Activated CD4-positive, alpha-beta T cell treated with anti-CD3 and anti-CD28 coated beads for 48 hours (primary cell): ENCODE measurements at regions not wholly inside any gene's neighbourhood (a gene's known extent, or its start where the extent isn't known, plus 50 kb on each side); places are given as distances from the start of the nearest gene placed in this dataset.
"Not testable (repeated sequence)": the region's sequence is repeated elsewhere in the genome, so short reads cannot be mapped to it uniquely, and the experiment has no call there.

Experiments
- DNase-seq: peaks from one replicate; pipeline ENCODE4 v3.0.0-alpha.2; 2020

GRCh38 chr5:102617191-102618187, 118.7 kb upstream of the SLCO6A1 start:
- no peak for DNase-seq

GRCh38 chr5:102622262-102622661, 123.5 kb upstream of the SLCO6A1 start:
- DNase-seq = no peak

- no peak for DNase-seq
These were observed 124.7 kb upstream of the SLCO6A1 start for GRCh38 chr5:102623329-102624065.

GRCh38 chr5:102624405-102624804, 125.6 kb upstream of the SLCO6A1 start:
- no peak for DNase-seq

DNA sequence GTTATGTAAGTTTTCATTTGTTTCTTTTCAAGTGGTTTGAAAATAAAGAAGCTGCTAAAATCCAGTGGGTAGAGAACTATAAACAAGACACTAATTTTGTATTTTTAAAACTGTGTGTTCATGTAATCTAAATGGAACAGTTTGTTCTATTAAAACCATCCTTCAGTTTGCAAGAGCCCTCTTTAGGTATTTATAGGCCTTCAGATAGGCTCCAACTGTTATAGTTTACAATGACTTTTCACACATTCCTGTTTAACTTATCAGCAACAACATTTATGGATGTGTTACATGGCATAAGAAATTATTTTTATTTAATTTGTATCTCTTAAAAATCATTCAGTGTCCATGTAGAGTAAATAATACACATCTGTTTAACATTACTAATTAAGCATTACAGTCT, 126.7 kb upstream of the SLCO6A1 start:
- no peak for DNase-seq

DNA sequence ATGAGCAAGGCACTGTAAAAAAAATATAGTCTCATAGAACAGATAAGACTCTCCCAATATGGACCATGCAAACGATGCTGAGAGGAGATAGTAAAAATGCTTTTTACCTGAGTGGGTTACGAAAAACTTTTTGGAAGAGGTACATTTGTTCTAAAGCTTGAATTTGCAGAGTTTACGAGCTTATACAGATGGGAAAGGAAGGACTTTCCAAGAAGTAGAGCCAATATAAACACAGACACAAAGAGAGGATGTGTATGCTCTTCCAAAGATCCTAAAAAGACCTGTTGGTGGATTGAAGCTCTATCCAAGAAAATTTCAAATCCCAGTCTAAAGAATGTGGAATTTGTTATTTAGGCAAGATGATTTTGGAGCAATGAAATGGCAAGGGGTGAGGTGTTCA, 127.1 kb upstream of the SLCO6A1 start:
- DNase-seq = no peak

- DNase-seq = no peak
These were observed 127.8 kb upstream of the PAM start for GRCh38 chr5:102627315-102627714.

DNA sequence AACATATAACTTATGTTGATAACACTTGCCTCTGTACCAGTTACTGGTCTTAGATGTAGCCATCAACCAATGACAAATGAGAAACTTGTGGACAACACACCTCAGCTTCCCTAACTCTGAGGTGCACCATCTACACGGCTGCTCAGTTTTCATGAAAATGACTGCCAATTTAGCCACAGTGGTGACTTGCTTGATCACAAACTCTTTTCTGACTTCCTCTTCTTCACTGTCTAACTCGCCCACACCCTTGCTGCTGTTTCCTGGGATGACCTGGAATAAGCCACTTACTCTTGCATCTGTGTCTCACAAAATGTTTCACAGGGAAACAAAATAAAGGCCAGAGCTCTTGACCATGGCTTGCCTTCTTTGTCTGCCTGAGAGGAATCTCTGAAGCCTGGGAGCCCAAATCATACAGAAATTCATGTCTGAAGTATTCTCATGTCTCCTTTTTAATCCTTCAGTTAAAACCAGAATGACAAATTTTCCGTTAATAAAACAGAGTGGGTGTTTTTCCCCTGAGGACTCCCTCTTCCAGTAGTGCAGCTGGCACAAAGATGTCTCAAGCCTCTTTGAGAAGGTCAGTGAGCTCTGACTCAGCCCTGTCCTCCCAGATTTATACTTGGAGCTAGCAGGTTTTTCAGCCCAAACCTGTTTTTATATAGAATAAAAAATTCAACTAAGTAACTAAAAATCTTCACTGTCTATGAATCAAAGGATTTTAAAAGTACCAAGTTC, 126.5 kb upstream of the PAM start:
- DNase-seq = no peak

DNA sequence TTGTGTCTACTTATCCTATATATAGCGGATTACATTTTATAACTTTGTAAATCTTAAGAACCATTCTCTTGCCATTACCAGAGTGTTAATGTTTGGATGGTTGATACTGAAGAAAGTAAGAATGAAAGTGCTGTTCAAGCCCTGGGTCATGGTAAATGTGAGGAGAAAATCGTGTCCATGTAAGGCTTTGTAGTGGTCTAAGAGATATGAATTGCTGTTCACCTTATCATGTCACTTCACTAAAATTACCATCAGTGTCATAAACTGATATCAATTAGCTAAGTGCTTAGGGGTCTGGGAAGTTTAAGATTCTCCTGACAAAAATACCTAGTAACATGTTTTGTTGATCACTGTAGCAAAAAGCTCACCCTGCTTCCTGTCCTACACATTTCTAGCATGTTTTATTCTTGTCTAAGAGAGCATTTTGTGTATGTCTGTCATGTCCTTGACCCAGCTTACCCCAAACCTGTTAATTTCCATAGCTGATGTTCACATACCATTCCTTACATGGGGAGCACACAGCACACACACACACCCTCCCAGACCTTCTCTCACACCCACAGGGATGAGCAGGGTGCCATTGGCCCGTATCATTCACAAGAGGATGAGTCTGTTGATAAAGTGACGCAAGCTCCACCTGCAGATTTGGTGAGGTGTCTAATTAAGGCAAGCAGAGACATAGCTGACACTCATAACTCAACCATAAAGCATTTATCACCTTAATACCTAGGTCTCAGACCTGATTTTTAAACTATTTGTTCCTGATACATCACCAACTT, 125.1 kb upstream of the PAM start:
- DNase-seq = no peak

DNA sequence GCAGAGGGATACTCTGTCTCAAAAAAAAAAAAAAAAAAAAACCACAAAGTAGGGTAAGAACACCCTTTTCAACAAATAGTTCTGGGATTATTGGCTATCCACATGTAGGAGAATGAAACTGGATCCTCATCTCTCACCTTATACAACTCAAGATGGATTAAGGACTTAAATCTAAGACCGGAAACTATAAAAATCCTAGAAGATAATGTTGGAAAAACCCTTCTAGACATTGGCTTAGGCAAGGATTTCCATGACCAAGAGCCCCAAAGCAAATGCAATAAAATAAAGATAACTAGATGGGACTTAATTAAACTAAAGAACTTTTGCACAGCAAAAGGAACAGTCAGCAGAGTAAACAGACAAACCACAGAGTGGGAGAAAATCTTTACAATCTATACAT, 119.7 kb upstream of the PAM start:
- not testable (repeated sequence) for DNase-seq

DNA sequence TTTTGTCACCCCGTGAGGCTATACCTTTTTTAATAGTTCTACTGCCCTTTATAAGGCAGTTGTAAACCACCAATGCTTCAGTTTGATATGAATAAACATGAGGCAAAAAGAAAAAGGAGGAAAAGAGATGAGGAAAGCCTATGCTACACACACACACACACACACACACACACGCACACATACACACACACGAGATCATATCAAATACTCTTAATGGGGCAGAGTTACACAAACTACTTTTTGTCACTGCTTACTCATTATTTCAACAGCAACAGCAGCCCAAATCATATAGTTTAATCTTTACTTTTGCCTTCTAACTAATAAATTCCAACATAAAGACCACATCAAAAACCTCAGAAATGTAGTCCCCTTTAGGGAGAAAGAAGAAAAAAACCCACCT, 116.8 kb upstream of the PAM start:
- DNase-seq = no peak

DNA sequence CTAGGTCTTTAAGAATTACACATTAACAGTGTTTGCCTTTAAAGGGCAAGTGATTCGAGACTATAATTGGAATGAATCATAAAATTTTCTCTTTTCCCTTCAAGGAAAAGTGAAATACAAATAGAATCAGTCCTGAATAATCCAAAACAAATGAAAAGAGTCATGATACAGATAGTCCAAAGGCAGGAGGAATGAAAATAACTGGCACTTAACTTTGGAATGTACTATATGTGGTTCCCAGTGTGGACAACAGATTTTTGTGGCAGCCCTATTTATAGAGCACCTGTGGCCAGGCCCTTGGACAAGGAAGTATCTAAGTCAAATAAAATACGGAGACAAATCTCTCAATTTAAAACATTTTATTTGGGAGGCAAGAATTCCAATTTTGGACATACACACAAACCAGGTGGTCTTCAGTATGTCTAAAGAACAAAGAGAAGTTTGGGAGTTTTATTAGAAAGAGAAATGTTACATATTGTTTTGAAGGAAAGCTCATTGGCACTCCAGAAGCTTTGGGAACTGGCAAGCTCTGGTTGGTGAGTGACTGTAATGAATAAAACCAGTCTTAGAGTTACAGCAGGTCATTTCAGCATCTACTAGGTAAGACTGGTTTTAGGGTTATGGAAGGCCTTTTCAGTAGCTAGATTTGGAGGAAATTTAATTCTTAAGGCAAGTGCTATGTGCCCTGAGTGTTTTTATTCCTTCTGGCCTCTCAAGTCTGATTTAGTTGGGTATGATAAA, 116.0 kb upstream of the PAM start:
- no peak for DNase-seq

- DNase-seq = no peak
These were observed 105.4 kb upstream of the PAM start for GRCh38 chr5:102649731-102650130.

GRCh38 chr5:102651466-102651865, 103.6 kb upstream of the PAM start:
- no peak for DNase-seq

- DNase-seq = no peak
These were observed 100.4 kb upstream of the PAM start for GRCh38 chr5:102654559-102655349.

DNA sequence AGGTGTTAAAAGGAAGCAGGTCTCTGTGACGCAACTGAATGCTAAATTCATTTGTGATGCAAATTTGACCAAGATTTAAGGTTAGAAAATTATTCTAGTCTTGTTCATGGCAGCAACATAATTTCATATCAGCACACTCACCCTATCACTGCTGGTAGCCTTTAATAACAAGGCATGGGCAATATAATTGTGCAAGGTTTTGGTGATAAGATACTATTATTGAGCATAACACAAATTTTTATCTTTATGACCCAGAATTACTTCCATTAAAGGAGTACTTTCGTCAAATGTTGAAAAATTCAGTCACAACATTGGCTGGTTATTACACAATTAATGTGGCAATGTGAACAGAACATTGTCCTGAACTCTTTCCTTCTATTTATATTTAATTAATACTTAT, 96.0 kb upstream of the PAM start:
- no peak for DNase-seq

DNA sequence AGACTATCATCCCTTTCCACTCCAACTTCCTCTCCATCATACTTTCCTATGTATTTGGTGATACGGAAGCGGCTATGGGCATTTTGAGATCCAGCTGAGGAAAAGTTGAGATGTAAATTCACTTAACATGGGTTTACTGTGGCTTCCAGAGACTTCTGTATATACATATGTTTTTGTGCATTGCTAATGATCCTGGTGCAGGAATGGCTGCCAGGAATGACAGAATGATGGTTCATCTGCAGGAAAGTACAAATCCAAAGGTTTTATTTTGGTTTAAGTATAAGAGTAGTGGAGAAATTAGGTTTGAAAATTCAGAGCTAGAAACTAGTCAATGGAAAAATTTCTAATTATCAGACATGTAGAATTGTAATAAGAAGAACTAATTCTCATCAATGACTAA, 95.0 kb upstream of the PAM start:
- DNase-seq = no peak

GRCh38 chr5:102663749-102664530, 91.2 kb upstream of the PAM start:
- no peak for DNase-seq

GRCh38 chr5:102664616-102665335, 90.3 kb upstream of the PAM start:
- DNase-seq = no peak
